ENCODE measurements at regions not wholly inside any gene's neighbourhood (a gene's known extent, or its start where the extent isn't known, plus 50 kb on each side); places are given as distances from the start of the nearest gene placed in this dataset.

- no peak for TF ChIP-seq CSRNP3 (CRISPR knock-in tag; IDR thresholded peaks at IDR 0.05)
- TF ChIP-seq PATZ1 (CRISPR knock-in tag; IDR thresholded peaks at IDR 0.05; ENCODE audit: borderline replicate concordance) = no peak
- TF ChIP-seq ESRRG (CRISPR knock-in tag; IDR thresholded peaks at IDR 0.05) = no peak
- no peak for TF ChIP-seq CREB5 (CRISPR knock-in tag; IDR thresholded peaks at IDR 0.05; ENCODE audit: low read depth)
- no peak for TF ChIP-seq ISL1 (CRISPR knock-in tag; IDR thresholded peaks at IDR 0.05)
- no peak for TF ChIP-seq PPARA (CRISPR knock-in tag; IDR thresholded peaks at IDR 0.05; ENCODE audit: borderline replicate concordance)
- TF ChIP-seq TOX (CRISPR knock-in tag; IDR thresholded peaks at IDR 0.05; ENCODE audit: borderline replicate concordance) = no peak
- no peak for TF ChIP-seq ZNF8 (CRISPR knock-in tag; IDR thresholded peaks at IDR 0.05)
- TF ChIP-seq TSHZ2 (CRISPR knock-in tag; IDR thresholded peaks at IDR 0.05) = no peak
- TF ChIP-seq SNAI2 (CRISPR knock-in tag; IDR thresholded peaks at IDR 0.05) = no peak
- TF ChIP-seq ARNTL (CRISPR knock-in tag; IDR thresholded peaks at IDR 0.05; ENCODE audit: borderline replicate concordance, low read depth) = no peak
- no peak for TF ChIP-seq OSR1 (CRISPR knock-in tag; IDR thresholded peaks at IDR 0.05)
- TF ChIP-seq ZNF565 (CRISPR knock-in tag; conservative IDR thresholded peaks at IDR 0.05; ENCODE audit: low read depth) = no peak
- no peak for TF ChIP-seq RARB (CRISPR knock-in tag; IDR thresholded peaks at IDR 0.05)
- TF ChIP-seq ZFP30 (CRISPR knock-in tag; IDR thresholded peaks at IDR 0.05) = no peak
- no peak for TF ChIP-seq POU6F1 (CRISPR knock-in tag; IDR thresholded peaks at IDR 0.05; ENCODE audit: borderline replicate concordance, low read depth)
- ATAC-seq = no peak
These were observed 109.7 kb downstream of the LSM3 start for GRCh38 chr3:14288177-14288788.

GRCh38 chr3:14288833-14289451 lies 110.3 kb downstream of the LSM3 start:
- no peak for ATAC-seq
- TF ChIP-seq ZNF70 (CRISPR knock-in tag; IDR thresholded peaks at IDR 0.05) (no peak), CREB5 (CRISPR knock-in tag; IDR thresholded peaks at IDR 0.05; ENCODE audit: low read depth) (no peak), ZNF565 (CRISPR knock-in tag; conservative IDR thresholded peaks at IDR 0.05; ENCODE audit: low read depth) (no peak), CSDC2 (CRISPR knock-in tag; IDR thresholded peaks at IDR 0.05) (no peak), ZFP30 (CRISPR knock-in tag; IDR thresholded peaks at IDR 0.05) (no peak), PATZ1 (CRISPR knock-in tag; IDR thresholded peaks at IDR 0.05; ENCODE audit: borderline replicate concordance) (no peak), BACH2 (CRISPR knock-in tag; IDR thresholded peaks at IDR 0.05; ENCODE audit: borderline replicate concordance) (no peak)

All from SK-N-SH treated with all-trans-retinoic acid at 6 μM for 48 hours (cell line).